Lower leg skin (tissue), 4 donors: ENCODE measurements at regions not wholly inside any gene's neighbourhood (a gene's known extent, or its start where the extent isn't known, plus 50 kb on each side); places are given as distances from the start of the nearest gene placed in this dataset.

ENCODE experiments used
- DNase-seq, 2 donors: peaks; one replicate each; pipeline ENCODE4 v3.0.0-alpha.2; 2019; ENCODE audit warnings: low spot score in 2 of 2
- H3K4me3 ChIP-seq: fragments of 200-600 bp; sonication (generic); 2 replicates; pipeline ENCODE4 v1.5.1; 2017; ENCODE audit warnings: mild to moderate bottlenecking, low read depth; ENCODE audit not compliant: poor library complexity, severe bottlenecking
- POLR2A ChIP-seq, 2 donors: fragments of 450-650 bp; IDR thresholded peaks; one replicate each; pipeline ENCODE4 v1.6.1; 2016 to 2017; ENCODE audit warnings: antibody characterized with exemption in 2 of 2, mild to moderate bottlenecking in 1 of 2, moderate library complexity in 1 of 2
- WGBS, 2 donors: methylation state at CpG; one replicate each; pipeline ENCODE4 v1.1.5; 2018; 5-methylcytosine and 5-hydroxymethylcytosine counted together
- intact Hi-C: fragments of 100-400 bp; cut with DNase I; formaldehyde crosslinking; loops from one replicate; pipeline ENCODE4 v1.15.0; 2023; ENCODE audit warnings: low total_unique reads
- TF ChIP-seq, protein P1 (sequence below), 3 donors: fragments of 450-650 bp; IDR thresholded peaks; one replicate each; pipeline ENCODE4 v1.5.1; 2016; ENCODE audit warnings: antibody characterized with exemption in 3 of 3, mild to moderate bottlenecking in 3 of 3, moderate library complexity in 2 of 3

DNA sequence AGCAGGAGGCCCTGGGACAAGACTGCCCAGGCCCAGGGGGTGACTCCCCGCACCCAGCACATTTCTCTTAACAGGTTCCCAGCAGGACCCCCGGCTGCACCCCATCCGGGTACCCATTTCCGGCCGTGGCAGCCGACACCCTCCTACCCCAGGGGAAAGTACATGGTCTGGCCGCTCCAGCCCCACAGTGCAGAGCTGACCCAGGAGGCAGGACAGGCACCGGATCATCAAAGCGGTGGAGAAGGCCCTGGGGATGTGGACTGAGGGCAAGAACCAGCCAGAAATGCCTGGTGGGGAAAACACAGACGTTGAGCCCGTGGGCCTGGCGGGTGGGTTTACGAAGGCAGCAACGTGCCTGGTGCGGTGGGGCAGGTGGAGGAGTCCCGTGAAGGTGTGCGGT is 79.5 kb upstream of the GPC1 start:
- no peak for DNase-seq
- no peak for TF ChIP-seq POLR2A (IDR thresholded peaks at IDR 0.05)
- TF ChIP-seq, protein P1, sequence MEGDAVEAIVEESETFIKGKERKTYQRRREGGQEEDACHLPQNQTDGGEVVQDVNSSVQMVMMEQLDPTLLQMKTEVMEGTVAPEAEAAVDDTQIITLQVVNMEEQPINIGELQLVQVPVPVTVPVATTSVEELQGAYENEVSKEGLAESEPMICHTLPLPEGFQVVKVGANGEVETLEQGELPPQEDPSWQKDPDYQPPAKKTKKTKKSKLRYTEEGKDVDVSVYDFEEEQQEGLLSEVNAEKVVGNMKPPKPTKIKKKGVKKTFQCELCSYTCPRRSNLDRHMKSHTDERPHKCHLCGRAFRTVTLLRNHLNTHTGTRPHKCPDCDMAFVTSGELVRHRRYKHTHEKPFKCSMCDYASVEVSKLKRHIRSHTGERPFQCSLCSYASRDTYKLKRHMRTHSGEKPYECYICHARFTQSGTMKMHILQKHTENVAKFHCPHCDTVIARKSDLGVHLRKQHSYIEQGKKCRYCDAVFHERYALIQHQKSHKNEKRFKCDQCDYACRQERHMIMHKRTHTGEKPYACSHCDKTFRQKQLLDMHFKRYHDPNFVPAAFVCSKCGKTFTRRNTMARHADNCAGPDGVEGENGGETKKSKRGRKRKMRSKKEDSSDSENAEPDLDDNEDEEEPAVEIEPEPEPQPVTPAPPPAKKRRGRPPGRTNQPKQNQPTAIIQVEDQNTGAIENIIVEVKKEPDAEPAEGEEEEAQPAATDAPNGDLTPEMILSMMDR (IDR thresholded peaks at IDR 0.05), result no peak
- 70 to 87% methylated on average over 16 to 17 of the region's 17 CpGs for WGBS, 2 donors
- intact Hi-C loops, result no loop called here
- H3K4me3 ChIP-seq, result no peak overlapping the region

DNA sequence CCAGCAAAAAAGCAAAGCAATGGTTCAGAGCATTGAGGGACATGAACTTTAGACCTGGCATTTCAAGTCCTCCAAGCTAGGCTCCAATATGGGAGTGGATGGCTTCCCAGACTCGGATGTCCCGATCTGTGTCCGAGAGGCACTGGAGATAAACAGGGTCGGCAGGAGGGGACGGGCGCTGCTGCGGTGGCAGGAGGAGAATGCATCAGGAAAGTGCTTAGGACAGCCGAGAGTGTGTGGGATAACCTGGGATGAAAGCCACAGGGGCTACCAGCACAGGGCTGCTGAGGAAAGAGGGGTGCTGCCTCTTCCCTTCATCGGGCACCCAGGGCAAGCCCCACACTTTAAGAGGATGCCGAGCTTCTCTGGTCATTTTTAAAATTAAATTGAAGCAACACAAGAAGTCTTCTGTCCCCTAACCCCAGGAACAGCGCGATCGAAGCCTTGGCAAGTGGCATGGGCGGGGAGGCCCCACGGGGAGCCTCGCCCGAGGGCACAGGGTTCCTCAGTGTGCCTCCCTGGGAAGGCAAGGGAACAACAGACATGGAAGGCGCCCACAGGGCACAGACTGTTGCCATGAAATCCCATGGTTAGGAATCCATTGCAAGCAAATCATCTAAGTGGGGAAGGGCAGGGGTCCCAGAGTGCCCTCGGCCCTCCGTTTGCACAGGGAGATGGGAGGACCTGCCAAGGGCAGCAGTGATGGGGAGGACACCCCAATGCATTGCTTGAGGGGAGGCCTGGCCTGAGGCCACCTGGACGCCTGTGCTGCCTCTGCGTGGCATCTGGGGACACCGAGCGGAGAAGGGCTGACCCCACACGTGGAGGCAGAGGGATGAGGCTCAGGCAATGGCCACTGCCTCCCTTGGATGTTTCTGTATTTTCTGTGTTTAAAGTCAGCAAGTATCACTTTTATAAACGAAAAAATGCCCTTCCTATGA is 78.5 kb upstream of the GPC1 start:
- intact Hi-C loops, result no loop called here
- DNase-seq, result no peak
- H3K4me3 ChIP-seq, result no peak overlapping the region
- no peak for TF ChIP-seq POLR2A (IDR thresholded peaks at IDR 0.05)
- TF ChIP-seq, protein P1 (IDR thresholded peaks at IDR 0.05), result no peak
- WGBS, 2 donors, result 79 to 80% methylated on average over 26 of the region's 26 CpGs

DNA sequence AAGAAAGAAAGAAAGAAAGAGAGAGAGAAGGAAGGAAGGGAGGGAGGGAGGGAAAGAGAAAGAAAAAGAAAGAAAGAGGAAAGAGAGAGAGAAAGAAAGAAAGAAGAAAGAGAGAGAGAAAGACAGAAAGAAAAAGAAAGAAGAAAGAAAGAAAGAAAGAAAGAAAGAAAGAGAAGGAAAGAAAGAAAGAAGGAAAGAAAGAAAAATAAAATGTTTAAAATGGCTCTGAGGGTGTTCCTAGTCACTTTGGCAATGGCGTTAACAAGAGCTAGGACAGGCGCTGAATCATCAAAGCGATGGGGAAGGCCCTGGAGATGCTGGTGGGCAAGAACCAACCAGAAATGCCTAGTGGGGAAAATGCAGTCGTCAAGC is 77.8 kb upstream of the GPC1 start:
- DNase-seq, result no peak
- 67 to 73% methylated on average over 4 of the region's 4 CpGs for WGBS, 2 donors
- intact Hi-C loops, result no loop called here
- no peak overlapping the region for H3K4me3 ChIP-seq
- TF ChIP-seq POLR2A (IDR thresholded peaks at IDR 0.05), result no peak
- TF ChIP-seq, protein P1 (IDR thresholded peaks at IDR 0.05), result no peak

DNA sequence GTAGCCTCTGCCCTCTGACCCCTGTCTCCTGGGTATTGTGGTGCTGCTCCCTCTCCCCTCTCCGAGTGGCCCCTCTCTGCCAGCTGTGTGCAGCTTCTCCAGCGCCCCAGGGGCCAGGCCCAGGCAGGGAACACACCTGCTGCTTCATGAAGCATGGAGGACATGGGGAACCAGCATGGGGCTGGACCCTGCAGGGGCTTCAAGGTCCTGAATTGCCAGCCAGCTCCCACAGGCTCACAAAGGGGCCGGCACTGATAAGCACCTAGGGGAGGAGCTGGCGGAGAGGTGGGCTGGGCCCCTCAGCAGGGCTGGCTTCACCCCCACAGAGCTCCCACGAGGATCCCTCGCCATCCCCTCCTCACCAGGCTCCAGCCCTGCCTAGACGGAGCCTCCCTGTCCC is 77.4 kb upstream of the GPC1 start:
- no peak overlapping the region for H3K4me3 ChIP-seq
- intact Hi-C loops, result no loop called here
- DNase-seq, result no peak
- WGBS, 2 donors, result 70 to 76% methylated on average over 5 to 7 of the region's 7 CpGs
- TF ChIP-seq, protein P1 (IDR thresholded peaks at IDR 0.05), result no peak
- no peak for TF ChIP-seq POLR2A (IDR thresholded peaks at IDR 0.05)

DNA sequence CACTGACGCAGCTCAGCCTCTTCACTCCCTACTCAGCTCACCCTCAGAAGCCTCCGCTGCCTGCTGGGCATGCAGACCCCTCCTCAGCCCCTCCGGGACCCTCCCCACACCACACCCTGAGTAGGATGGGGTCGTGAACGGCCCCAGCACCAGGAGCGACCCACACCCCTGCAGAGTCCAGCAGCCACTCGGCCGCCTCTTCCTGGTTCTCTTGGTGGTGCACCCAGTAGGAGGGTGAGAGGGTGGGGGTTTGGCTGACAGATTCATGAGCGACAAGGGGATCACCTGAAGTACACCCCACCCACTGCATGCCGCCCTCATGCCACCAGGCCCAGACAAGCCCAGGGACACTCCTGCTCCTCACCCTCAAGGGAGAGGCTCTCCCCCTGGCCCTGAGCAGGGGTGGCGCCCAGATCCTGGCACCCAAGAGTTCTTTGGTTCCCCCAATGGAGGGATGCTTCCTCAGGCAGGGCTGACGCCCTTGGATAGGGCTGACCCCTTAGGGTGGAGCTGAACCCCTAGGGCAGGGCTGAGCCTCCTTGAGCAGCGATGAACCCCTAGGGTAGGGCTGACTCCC is 76.6 kb upstream of the GPC1 start:
- intact Hi-C loops, result no loop called here
- WGBS, 2 donors, result 73 to 74% methylated on average over 13 of the region's 13 CpGs
- no peak for DNase-seq
- H3K4me3 ChIP-seq, result no peak overlapping the region
- TF ChIP-seq POLR2A (IDR thresholded peaks at IDR 0.05), result no peak

DNA sequence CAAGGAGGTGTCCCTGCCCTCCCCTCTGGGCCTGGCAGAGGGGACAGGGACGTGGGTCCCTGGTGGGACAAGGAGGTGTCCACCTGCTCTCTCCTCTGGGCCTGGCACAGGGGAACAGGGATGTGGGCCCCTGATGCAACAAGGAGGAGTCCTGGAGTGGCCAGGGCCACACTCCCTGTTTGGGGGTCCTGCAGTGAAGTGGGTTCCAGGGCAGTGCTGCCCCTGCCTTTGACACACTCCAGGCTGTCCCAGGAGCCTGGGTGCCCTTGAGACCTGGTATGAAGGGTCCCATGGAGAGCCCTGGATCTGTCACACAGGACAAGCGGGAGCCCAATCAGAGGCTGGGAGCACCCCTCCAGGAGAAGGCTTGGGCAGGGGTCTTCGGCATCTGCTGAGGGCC is 75.8 kb upstream of the GPC1 start:
- H3K4me3 ChIP-seq, result no peak overlapping the region
- TF ChIP-seq, protein P1 (IDR thresholded peaks at IDR 0.05), result no peak
- TF ChIP-seq POLR2A (IDR thresholded peaks at IDR 0.05), result no peak
- no peak for DNase-seq
- 78 to 100% methylated on average over 1 to 3 of the region's 3 CpGs for WGBS, 2 donors
- intact Hi-C loops, result no loop called here
